ENCODE measurements at regions not wholly inside any gene's neighbourhood (a gene's known extent, or its start where the extent isn't known, plus 50 kb on each side); places are given as distances from the start of the nearest gene placed in this dataset.

DNA sequence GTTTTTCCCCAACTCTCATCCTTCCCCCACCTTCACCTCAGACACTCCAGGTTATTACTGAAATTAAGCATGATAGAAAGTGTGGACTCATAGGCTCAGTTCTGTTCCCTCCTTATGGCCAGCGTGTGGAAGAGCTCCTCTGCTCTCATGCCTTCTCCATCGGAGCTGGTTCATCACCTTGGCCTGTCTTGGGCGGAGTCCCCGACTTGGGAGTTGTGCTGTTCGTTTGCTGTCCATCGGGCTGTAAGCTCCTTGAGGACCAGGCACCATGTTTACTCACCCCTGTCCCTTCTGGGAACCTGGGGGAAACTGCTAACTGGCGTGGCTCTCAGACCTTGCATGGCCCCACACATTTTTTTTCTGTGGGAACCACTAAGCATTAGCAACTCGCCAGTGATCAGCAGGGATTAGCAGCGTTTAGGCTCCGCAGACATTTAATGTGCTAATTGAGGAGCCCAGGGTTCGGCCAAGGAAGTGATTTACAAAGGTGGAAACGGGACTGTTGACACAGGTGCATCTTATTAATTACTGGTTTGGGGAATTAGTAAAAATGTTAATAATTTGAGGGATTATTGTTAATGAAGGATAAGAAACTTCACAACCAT, 123.8 kb downstream of the TM9SF2 start:
- Histone ChIP-seq H3K4me3 (replicated peaks in 1 of 3; ENCODE audit: low read depth in 2 of 3, low read length in 3 of 3) (no peak overlapping the region), H3K36me3 (replicated peaks in 1 of 2; ENCODE audit: control insufficient read depth in 1 of 2, insufficient read depth in 2 of 2, low read length in 2 of 2) (no peaks in the 10 kb centered on the region), H2AFZ (ENCODE audit: insufficient read depth, low read depth, low read length, poor library complexity, severe bottlenecking) (no peak overlapping the region), H3K79me2 (ENCODE audit: insufficient read depth, low read length) (no peaks in the 10 kb centered on the region), H3K9me3 (replicated peaks in 1 of 2; ENCODE audit: control insufficient read depth in 1 of 2, insufficient read depth in 1 of 2, low read length in 2 of 2) (no peaks in the 10 kb centered on the region), H3K4me1 (ENCODE audit: control insufficient read depth in 1 of 2, insufficient read depth in 2 of 2, low read length in 2 of 2) (no peaks in the 10 kb centered on the region), H3K4me2 (replicated peaks; ENCODE audit: extremely low read depth, low read length, poor library complexity, severe bottlenecking) (no peak overlapping the region), H3K27ac (ENCODE audit: low read depth in 1 of 2, low read length in 2 of 2) (no peak overlapping the region), H3K27me3 (ENCODE audit: control insufficient read depth in 2 of 2, insufficient read depth in 2 of 2, low read length in 2 of 2) (no peaks in the 10 kb centered on the region), H3K9ac (ENCODE audit: insufficient read depth, low read length, poor library complexity, severe bottlenecking) (no peak overlapping the region), H4K20me1 (ENCODE audit: insufficient read depth, low read length) (no peaks in the 10 kb centered on the region)
- no peak for DNase-seq
- no peak overlapping the region for H3K4me3 Mint-ChIP-seq
- whole genome bisulfite sequencing (ENCODE audit: insufficient coverage) = 96% methylated on average over 10 of the region's 12 CpGs
- TF ChIP-seq, protein P1, sequence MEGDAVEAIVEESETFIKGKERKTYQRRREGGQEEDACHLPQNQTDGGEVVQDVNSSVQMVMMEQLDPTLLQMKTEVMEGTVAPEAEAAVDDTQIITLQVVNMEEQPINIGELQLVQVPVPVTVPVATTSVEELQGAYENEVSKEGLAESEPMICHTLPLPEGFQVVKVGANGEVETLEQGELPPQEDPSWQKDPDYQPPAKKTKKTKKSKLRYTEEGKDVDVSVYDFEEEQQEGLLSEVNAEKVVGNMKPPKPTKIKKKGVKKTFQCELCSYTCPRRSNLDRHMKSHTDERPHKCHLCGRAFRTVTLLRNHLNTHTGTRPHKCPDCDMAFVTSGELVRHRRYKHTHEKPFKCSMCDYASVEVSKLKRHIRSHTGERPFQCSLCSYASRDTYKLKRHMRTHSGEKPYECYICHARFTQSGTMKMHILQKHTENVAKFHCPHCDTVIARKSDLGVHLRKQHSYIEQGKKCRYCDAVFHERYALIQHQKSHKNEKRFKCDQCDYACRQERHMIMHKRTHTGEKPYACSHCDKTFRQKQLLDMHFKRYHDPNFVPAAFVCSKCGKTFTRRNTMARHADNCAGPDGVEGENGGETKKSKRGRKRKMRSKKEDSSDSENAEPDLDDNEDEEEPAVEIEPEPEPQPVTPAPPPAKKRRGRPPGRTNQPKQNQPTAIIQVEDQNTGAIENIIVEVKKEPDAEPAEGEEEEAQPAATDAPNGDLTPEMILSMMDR (IDR thresholded peaks at IDR 0.05) = no peak
- intact Hi-C loops (cut with micrococcal nuclease) = no loop called here
- peak overlapping the region in 2 of 7 donors; percentile 21 to 78 for H3K27ac Mint-ChIP-seq
- peaks cover 2 to 7% (median 3%) of the 10 kb centered on the region in 3 donors for H3K27me3 Mint-ChIP-seq (ENCODE audit: low read depth in 3 of 3)
- H3K9me3 Mint-ChIP-seq = peaks cover 0 to 3% (median 0%) of the 10 kb centered on the region in 7 donors
- H3K36me3 Mint-ChIP-seq = no peaks in the 10 kb centered on the region
- no peaks in the 10 kb centered on the region for H3K4me1 Mint-ChIP-seq

- H3K4me3 Mint-ChIP-seq = no peak overlapping the region
- no peak overlapping the region for H3K27ac Mint-ChIP-seq
- intact Hi-C loops (cut with micrococcal nuclease) = no loop called here
Observed at GRCh38 chr13:99620806-99621205, 119.5 kb downstream of the TM9SF2 start.

More at GRCh38 chr13:99620806-99621205, 119.5 kb downstream of the TM9SF2 start:
- 94% methylated on average over 3 of the region's 3 CpGs for WGBS (ENCODE audit: insufficient coverage)
- Histone ChIP-seq H3K4me3 (replicated peaks in 1 of 3; ENCODE audit: low read depth in 2 of 3, low read length in 3 of 3) (no peak overlapping the region), H4K20me1 (ENCODE audit: insufficient read depth, low read length) (no peaks in the 10 kb centered on the region), H3K9me3 (replicated peaks in 1 of 2; ENCODE audit: control insufficient read depth in 1 of 2, insufficient read depth in 1 of 2, low read length in 2 of 2) (no peaks in the 10 kb centered on the region), H3K4me1 (ENCODE audit: control insufficient read depth in 1 of 2, insufficient read depth in 2 of 2, low read length in 2 of 2) (no peaks in the 10 kb centered on the region), H3K27me3 (ENCODE audit: control insufficient read depth in 2 of 2, insufficient read depth in 2 of 2, low read length in 2 of 2) (no peaks in the 10 kb centered on the region), H2AFZ (ENCODE audit: insufficient read depth, low read depth, low read length, poor library complexity, severe bottlenecking) (no peak overlapping the region), H3K36me3 (replicated peaks in 1 of 2; ENCODE audit: control insufficient read depth in 1 of 2, insufficient read depth in 2 of 2, low read length in 2 of 2) (no peaks in the 10 kb centered on the region), H3K4me2 (replicated peaks; ENCODE audit: extremely low read depth, low read length, poor library complexity, severe bottlenecking) (no peak overlapping the region), H3K9ac (ENCODE audit: insufficient read depth, low read length, poor library complexity, severe bottlenecking) (no peak overlapping the region), H3K27ac (ENCODE audit: low read depth in 1 of 2, low read length in 2 of 2) (no peak overlapping the region), H3K79me2 (ENCODE audit: insufficient read depth, low read length) (no peaks in the 10 kb centered on the region)
- TF ChIP-seq, protein P1 (IDR thresholded peaks at IDR 0.05) = no peak
- peaks cover 0 to 3% (median 0%) of the 10 kb centered on the region in 7 donors for H3K9me3 Mint-ChIP-seq
- no peak for DNase-seq
- H3K36me3 Mint-ChIP-seq = no peaks in the 10 kb centered on the region
- no peaks in the 10 kb centered on the region for H3K4me1 Mint-ChIP-seq
- peaks cover 3 to 6% (median 3%) of the 10 kb centered on the region in 3 donors for H3K27me3 Mint-ChIP-seq (ENCODE audit: low read depth in 3 of 3)
